Chondrocyte (in vitro differentiated cells): ENCODE measurements at regions not wholly inside any gene's neighbourhood (a gene's known extent, or its start where the extent isn't known, plus 50 kb on each side); places are given as distances from the start of the nearest gene placed in this dataset.

Experiments used
- DNase-seq: peaks from one replicate; pipeline ENCODE4 v3.0.0; 2021; ENCODE audit warnings: mixed read lengths, low spot score
- H3K27ac Mint-ChIP-seq: one replicate; pipeline ENCODE4 v1.8.0; 2021; ENCODE audit warnings: mild to moderate bottlenecking, moderate library complexity, mixed read lengths; ENCODE audit not compliant: unreplicated experiment
- H3K27me3 Mint-ChIP-seq: 2 replicates; pipeline ENCODE4 v1.8.0; 2021; ENCODE audit warnings: low read depth, mixed read lengths
- H3K36me3 Mint-ChIP-seq: 2 replicates; pipeline ENCODE4 v1.8.0; 2021; ENCODE audit warnings: low read depth, mixed read lengths
- H3K4me1 Mint-ChIP-seq: 2 replicates; pipeline ENCODE4 v1.8.0; 2021; ENCODE audit warnings: low read depth, mild to moderate bottlenecking, mixed read lengths
- H3K4me3 Mint-ChIP-seq: one replicate; pipeline ENCODE4 v1.8.0; 2021; ENCODE audit warnings: mild to moderate bottlenecking, moderate library complexity, mixed read lengths; ENCODE audit not compliant: unreplicated experiment
- H3K9me3 Mint-ChIP-seq: 2 replicates; pipeline ENCODE4 v1.8.0; 2021; ENCODE audit warnings: low read depth, mixed read lengths
- TF ChIP-seq, protein P1 (sequence below): fragments of 200-600 bp; sonication (generic); IDR thresholded peaks from 2 replicates; pipeline ENCODE4 v1.5.0; 2021; ENCODE audit warnings: antibody characterized with exemption, mild to moderate bottlenecking, moderate library complexity

DNA sequence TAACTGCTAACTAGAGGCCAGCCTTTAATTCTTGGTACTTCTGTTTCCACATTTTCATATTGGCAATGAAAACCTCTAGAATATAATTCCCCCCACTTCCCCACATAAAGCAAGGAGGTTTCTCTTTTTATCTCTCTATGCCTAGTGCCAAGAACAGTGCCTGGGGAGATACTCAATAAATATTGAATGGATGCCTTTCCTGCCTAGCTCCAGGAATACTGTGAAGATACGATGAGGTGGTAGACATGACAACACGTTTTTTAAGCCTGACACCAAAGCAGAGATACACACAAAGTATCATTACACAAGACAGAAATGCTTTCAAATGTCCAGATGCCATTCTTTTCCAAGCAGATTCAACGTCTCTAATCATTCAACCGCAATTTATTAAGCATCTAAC is 535.5 kb downstream of the XIRP2 start:
- Mint-ChIP-seq H3K27me3 (no peaks in the 10 kb centered on the region), H3K36me3 (no peaks in the 10 kb centered on the region), H3K27ac (no peak overlapping the region), H3K4me1 (no peaks in the 10 kb centered on the region), H3K4me3 (no peak overlapping the region), H3K9me3 (no peaks in the 10 kb centered on the region)
- TF ChIP-seq, protein P1, sequence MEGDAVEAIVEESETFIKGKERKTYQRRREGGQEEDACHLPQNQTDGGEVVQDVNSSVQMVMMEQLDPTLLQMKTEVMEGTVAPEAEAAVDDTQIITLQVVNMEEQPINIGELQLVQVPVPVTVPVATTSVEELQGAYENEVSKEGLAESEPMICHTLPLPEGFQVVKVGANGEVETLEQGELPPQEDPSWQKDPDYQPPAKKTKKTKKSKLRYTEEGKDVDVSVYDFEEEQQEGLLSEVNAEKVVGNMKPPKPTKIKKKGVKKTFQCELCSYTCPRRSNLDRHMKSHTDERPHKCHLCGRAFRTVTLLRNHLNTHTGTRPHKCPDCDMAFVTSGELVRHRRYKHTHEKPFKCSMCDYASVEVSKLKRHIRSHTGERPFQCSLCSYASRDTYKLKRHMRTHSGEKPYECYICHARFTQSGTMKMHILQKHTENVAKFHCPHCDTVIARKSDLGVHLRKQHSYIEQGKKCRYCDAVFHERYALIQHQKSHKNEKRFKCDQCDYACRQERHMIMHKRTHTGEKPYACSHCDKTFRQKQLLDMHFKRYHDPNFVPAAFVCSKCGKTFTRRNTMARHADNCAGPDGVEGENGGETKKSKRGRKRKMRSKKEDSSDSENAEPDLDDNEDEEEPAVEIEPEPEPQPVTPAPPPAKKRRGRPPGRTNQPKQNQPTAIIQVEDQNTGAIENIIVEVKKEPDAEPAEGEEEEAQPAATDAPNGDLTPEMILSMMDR: no peak
- no peak for DNase-seq

DNA sequence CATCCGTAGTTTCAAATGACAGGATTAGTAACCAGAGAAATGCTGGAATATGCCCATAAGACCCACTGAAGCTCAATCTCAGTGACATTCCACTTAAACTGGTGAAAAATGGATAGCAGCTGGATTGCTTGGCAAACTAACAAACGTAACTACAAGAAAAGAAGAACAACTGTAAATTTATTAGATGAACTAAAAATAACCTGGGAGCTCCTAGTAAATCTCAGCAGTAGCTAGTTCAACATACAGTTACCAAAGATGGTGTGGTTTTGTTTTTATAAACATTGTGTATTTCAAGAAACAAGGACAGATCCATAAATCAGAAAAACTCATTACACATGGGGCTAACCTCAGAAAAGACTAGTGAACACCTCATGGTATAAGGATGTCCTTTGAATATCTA is 531.9 kb downstream of the XIRP2 start:
- Mint-ChIP-seq H3K36me3 (no peaks in the 10 kb centered on the region), H3K9me3 (peaks cover 6% of the 10 kb centered on the region), H3K27me3 (no peaks in the 10 kb centered on the region), H3K4me1 (no peaks in the 10 kb centered on the region), H3K4me3 (no peak overlapping the region), H3K27ac (no peak overlapping the region)
- no peak for DNase-seq
- TF ChIP-seq, protein P1: no peak

DNA sequence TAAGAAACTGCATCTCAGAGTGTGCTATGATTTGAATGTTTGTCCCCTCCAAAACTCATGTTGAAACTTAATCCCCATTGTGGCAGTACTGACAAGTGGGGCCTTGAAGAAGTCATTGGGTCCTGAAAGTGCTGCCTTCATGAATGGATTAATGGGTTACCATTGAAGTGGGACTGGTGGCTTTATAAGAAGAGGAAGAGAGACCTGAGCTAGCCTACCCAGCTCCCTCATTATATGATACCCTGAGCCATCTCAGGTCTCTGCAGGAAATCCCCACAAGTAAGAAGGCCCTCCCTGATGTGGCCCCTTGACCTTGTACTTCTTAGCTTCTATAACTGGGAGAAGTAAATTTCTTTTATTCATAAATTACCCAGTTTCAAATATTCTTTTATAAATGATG is 526.8 kb downstream of the XIRP2 start:
- Mint-ChIP-seq H3K27ac (no peak overlapping the region), H3K4me1 (no peaks in the 10 kb centered on the region), H3K9me3 (peaks cover 22% of the 10 kb centered on the region), H3K27me3 (no peaks in the 10 kb centered on the region), H3K36me3 (peaks cover 2% of the 10 kb centered on the region), H3K4me3 (no peak overlapping the region)
- no peak for DNase-seq
- TF ChIP-seq, protein P1: no peak

DNA sequence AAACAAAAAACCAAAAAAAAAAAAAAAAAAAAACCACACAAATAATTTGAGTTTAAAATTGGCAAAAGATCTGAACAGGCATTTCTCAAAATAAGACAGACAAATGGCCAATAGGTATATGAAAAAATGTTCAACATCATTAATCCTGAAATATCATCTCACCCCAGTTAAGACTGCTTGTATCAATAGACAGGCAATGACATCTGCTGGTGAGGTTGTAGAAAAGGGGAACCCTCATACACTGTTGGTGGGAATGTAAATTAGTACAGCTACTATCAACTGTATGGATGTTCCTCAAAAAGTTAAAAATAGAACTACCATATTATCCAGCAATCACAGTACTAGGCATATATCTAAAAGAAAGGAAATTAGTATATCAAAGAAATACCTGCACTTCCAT is 523.1 kb downstream of the XIRP2 start:
- Mint-ChIP-seq H3K4me3 (no peak overlapping the region), H3K36me3 (peaks cover 3% of the 10 kb centered on the region), H3K27ac (no peak overlapping the region), H3K9me3 (peaks cover 36% of the 10 kb centered on the region), H3K4me1 (peaks cover 9% of the 10 kb centered on the region), H3K27me3 (no peaks in the 10 kb centered on the region)
- no peak for DNase-seq
- TF ChIP-seq, protein P1: peak; percentile 29

DNA sequence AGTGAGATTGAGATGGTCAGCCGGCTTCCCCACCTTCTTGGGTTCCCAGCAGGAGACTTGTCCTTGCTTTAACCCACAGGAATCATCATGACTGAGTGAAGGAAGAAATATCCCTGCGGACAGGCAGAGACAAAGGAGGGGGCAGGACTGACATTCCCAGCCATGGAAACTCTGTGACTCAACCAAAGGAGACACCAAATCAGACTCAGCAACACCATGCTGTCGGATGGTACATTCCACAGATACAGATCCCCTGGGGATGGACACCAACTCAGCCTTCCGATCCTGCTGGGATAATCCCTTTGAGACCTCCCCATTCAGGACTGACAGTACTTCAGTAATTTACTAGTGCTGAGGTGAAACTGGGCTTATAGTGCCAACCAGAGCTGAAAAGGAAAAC is 518.3 kb downstream of the XIRP2 start:
- no peak overlapping the region for H3K4me3 Mint-ChIP-seq
- H3K27ac Mint-ChIP-seq: peak overlapping the region; percentile 83
- H3K27me3 Mint-ChIP-seq: no peaks in the 10 kb centered on the region
- H3K4me1 Mint-ChIP-seq: peaks cover 16% of the 10 kb centered on the region
- peaks cover 26% of the 10 kb centered on the region for H3K9me3 Mint-ChIP-seq
- TF ChIP-seq, protein P1: no peak
- DNase-seq: no peak
- H3K36me3 Mint-ChIP-seq: peaks cover 1% of the 10 kb centered on the region
